Body of pancreas (tissue), 4 donors: ENCODE measurements at regions not wholly inside any gene's neighbourhood (a gene's known extent, or its start where the extent isn't known, plus 50 kb on each side); places are given as distances from the start of the nearest gene placed in this dataset.

Experiments used
- POLR2A ChIP-seq, 3 donors: fragments of 450-650 bp; IDR thresholded peaks; one replicate each; pipeline ENCODE4 v1.6.1; 2016; ENCODE audit warnings: antibody characterized with exemption in 3 of 3, mild to moderate bottlenecking in 2 of 3
- TF ChIP-seq, protein P1 (sequence below), 7 experiments: fragments of 450-650 bp in 4 of 7; fragments of 200-600 bp in 3 of 7; sonication (generic) in 3 of 7; IDR thresholded peaks; one replicate each; pipeline ENCODE4 v1.5.1; 2016 to 2019; ENCODE audit warnings: antibody characterized with exemption in 7 of 7

GRCh38 chr13:28601581-28601980 lies 57.3 kb upstream of the POMP start:
- TF ChIP-seq, protein P1, sequence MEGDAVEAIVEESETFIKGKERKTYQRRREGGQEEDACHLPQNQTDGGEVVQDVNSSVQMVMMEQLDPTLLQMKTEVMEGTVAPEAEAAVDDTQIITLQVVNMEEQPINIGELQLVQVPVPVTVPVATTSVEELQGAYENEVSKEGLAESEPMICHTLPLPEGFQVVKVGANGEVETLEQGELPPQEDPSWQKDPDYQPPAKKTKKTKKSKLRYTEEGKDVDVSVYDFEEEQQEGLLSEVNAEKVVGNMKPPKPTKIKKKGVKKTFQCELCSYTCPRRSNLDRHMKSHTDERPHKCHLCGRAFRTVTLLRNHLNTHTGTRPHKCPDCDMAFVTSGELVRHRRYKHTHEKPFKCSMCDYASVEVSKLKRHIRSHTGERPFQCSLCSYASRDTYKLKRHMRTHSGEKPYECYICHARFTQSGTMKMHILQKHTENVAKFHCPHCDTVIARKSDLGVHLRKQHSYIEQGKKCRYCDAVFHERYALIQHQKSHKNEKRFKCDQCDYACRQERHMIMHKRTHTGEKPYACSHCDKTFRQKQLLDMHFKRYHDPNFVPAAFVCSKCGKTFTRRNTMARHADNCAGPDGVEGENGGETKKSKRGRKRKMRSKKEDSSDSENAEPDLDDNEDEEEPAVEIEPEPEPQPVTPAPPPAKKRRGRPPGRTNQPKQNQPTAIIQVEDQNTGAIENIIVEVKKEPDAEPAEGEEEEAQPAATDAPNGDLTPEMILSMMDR (IDR thresholded peaks at IDR 0.05), result no peak
- TF ChIP-seq POLR2A (IDR thresholded peaks at IDR 0.05), result no peak
